ENCODE measurements at regions not wholly inside any gene's neighbourhood (a gene's known extent, or its start where the extent isn't known, plus 50 kb on each side); places are given as distances from the start of the nearest gene placed in this dataset.

DNA sequence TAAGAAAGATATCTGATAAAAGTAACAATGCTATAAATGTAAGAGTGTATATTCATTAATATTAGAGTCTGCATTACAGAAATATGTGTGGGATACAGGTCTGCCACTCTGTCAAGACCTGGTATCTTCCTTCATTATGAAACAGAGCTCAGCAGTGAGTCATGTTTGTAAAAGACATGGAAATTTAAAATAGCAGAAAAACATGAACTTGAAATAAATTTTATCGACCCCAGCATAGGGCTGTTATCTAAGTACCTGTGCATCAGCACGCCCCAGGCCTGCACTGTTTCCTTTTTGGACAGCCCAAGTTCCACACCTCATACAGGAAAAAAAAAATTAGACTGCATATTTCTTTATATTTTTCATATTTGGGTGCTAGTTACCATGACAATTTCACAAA is 58.0 kb upstream of the ZPBP start:
- FAIRE-seq: no peak
- Histone ChIP-seq H3K4me3 (ENCODE audit: control insufficient read depth in 2 of 3, extremely low read depth in 1 of 3, insufficient read depth in 2 of 3, low read depth in 1 of 3, low read length in 3 of 3) (no peak overlapping the region), H2AFZ (ENCODE audit: control insufficient read depth, low read length) (no peak overlapping the region), H3K27me3 (ENCODE audit: control insufficient read depth, extremely low read depth, insufficient read depth, low read length) (no peaks in the 10 kb centered on the region), H3K36me3 (ENCODE audit: control insufficient read depth in 2 of 2, extremely low read depth in 1 of 2, insufficient read depth in 2 of 2, low read length in 2 of 2) (no peaks in the 10 kb centered on the region), H3K27ac (ENCODE audit: control insufficient read depth, insufficient read depth, low read length) (no peak overlapping the region), H3K9ac (ENCODE audit: control insufficient read depth, extremely low read depth, insufficient read depth, low read length) (no peak overlapping the region), H3K4me2 (ENCODE audit: control insufficient read depth, extremely low read depth, insufficient read depth, low read depth, low read length) (no peak overlapping the region), H3K9me3 (ENCODE audit: control insufficient read depth, low read depth, low read length) (no peaks in the 10 kb centered on the region), H3K79me2 (ENCODE audit: control insufficient read depth, insufficient read depth, low read length) (no peaks in the 10 kb centered on the region), H3K9me1 (ENCODE audit: control insufficient read depth, extremely low read depth, insufficient read depth, low read length) (no peaks in the 10 kb centered on the region), H4K20me1 (ENCODE audit: control insufficient read depth, extremely low read depth, insufficient read depth, low read length) (no peaks in the 10 kb centered on the region), H3K4me1 (ENCODE audit: control insufficient read depth, extremely low read depth, insufficient read depth, low read length) (no peaks in the 10 kb centered on the region)
- dilution Hi-C loops (cut with MboI; ENCODE audit: extremely low pct_ligation_motif_present, low sequenced_read_pairs): no loop called here
- DNase-seq (ENCODE audit: low read depth, low spot score): no peak
- TF ChIP-seq EZH2 (IDR thresholded peaks at IDR 0.05; ENCODE audit: low read length): no peak
- TF ChIP-seq, protein P1, sequence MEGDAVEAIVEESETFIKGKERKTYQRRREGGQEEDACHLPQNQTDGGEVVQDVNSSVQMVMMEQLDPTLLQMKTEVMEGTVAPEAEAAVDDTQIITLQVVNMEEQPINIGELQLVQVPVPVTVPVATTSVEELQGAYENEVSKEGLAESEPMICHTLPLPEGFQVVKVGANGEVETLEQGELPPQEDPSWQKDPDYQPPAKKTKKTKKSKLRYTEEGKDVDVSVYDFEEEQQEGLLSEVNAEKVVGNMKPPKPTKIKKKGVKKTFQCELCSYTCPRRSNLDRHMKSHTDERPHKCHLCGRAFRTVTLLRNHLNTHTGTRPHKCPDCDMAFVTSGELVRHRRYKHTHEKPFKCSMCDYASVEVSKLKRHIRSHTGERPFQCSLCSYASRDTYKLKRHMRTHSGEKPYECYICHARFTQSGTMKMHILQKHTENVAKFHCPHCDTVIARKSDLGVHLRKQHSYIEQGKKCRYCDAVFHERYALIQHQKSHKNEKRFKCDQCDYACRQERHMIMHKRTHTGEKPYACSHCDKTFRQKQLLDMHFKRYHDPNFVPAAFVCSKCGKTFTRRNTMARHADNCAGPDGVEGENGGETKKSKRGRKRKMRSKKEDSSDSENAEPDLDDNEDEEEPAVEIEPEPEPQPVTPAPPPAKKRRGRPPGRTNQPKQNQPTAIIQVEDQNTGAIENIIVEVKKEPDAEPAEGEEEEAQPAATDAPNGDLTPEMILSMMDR (optimal IDR thresholded peaks at IDR 0.05 in 1 of 3, IDR thresholded peaks at IDR 0.05 in 1 of 3, conservative IDR thresholded peaks at IDR 0.05 in 1 of 3; ENCODE audit: extremely low read depth in 1 of 3, insufficient read depth in 2 of 3, low read length in 3 of 3): no peak

DNA sequence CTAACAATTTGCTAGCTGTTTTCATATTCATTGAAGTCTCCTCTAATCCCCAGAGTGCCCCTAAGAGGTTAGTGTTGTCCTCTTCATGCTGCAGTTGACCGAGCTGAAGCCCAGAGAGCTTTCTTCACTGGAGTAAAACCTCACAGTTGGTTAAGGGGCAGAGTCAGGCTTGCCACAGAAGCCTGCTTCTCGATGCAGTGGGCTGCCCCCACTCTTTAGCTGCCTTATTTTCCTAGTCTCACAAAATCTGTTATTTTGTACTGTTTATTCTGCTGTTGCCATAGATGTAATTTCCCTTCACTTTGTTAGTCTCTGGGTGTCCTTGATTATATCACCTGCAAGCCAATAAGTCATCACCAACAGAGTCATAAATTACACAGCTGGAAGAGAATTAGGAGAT is 56.3 kb upstream of the ZPBP start:
- H3K79me2 ChIP-seq (ENCODE audit: control insufficient read depth, insufficient read depth, low read length): no peaks in the 10 kb centered on the region
- H2AFZ ChIP-seq (ENCODE audit: control insufficient read depth, low read length): no peak overlapping the region
- dilution Hi-C loops (cut with MboI; ENCODE audit: extremely low pct_ligation_motif_present, low sequenced_read_pairs): no loop called here
- H3K27me3 ChIP-seq (ENCODE audit: control insufficient read depth, extremely low read depth, insufficient read depth, low read length): no peaks in the 10 kb centered on the region
- H4K20me1 ChIP-seq (ENCODE audit: control insufficient read depth, extremely low read depth, insufficient read depth, low read length): no peaks in the 10 kb centered on the region
- TF ChIP-seq, protein P1 (optimal IDR thresholded peaks at IDR 0.05 in 1 of 3, IDR thresholded peaks at IDR 0.05 in 1 of 3, conservative IDR thresholded peaks at IDR 0.05 in 1 of 3; ENCODE audit: extremely low read depth in 1 of 3, insufficient read depth in 2 of 3, low read length in 3 of 3): no peak
- TF ChIP-seq EZH2 (IDR thresholded peaks at IDR 0.05; ENCODE audit: low read length): no peak
- H3K4me3 ChIP-seq (ENCODE audit: control insufficient read depth in 2 of 3, extremely low read depth in 1 of 3, insufficient read depth in 2 of 3, low read depth in 1 of 3, low read length in 3 of 3): no peak overlapping the region
- no peak overlapping the region for H3K4me2 ChIP-seq (ENCODE audit: control insufficient read depth, extremely low read depth, insufficient read depth, low read depth, low read length)
- no peak overlapping the region for H3K27ac ChIP-seq (ENCODE audit: control insufficient read depth, insufficient read depth, low read length)
- H3K9me3 ChIP-seq (ENCODE audit: control insufficient read depth, low read depth, low read length): no peaks in the 10 kb centered on the region
- no peaks in the 10 kb centered on the region for H3K36me3 ChIP-seq (ENCODE audit: control insufficient read depth in 2 of 2, extremely low read depth in 1 of 2, insufficient read depth in 2 of 2, low read length in 2 of 2)
- no peak for FAIRE-seq
- no peaks in the 10 kb centered on the region for H3K9me1 ChIP-seq (ENCODE audit: control insufficient read depth, extremely low read depth, insufficient read depth, low read length)
- H3K4me1 ChIP-seq (ENCODE audit: control insufficient read depth, extremely low read depth, insufficient read depth, low read length): no peaks in the 10 kb centered on the region
- no peak overlapping the region for H3K9ac ChIP-seq (ENCODE audit: control insufficient read depth, extremely low read depth, insufficient read depth, low read length)
- no peak for DNase-seq (ENCODE audit: low read depth, low spot score)

Data from keratinocyte (primary cell).